Mammary epithelial cell (primary cell): ENCODE measurements at regions not wholly inside any gene's neighbourhood (a gene's known extent, or its start where the extent isn't known, plus 50 kb on each side); places are given as distances from the start of the nearest gene placed in this dataset.

Experiments used
- CTCF ChIP-seq, 2 donors: IDR thresholded peaks in 1 of 2; conservative IDR thresholded peaks in 1 of 2; 2 replicates each; pipeline ENCODE4 v1.5.1; 2011 to 2012; ENCODE audit warnings: inconsistent platforms in 2 of 2, low read length in 2 of 2, mild to moderate bottlenecking in 2 of 2, control low read depth in 1 of 2, low read depth in 1 of 2; ENCODE audit not compliant: insufficient read depth in 1 of 2; ENCODE audit errors: extremely low read depth in 1 of 2
- EZH2 ChIP-seq: IDR thresholded peaks from 2 replicates; pipeline ENCODE4 v1.6.1; 2012; ENCODE audit warnings: low read length, inconsistent platforms, borderline replicate concordance

- TF ChIP-seq CTCF (conservative IDR thresholded peaks at IDR 0.05 in 1 of 2, IDR thresholded peaks at IDR 0.05 in 1 of 2; ENCODE audit: extremely low read depth in 1 of 2, insufficient read depth in 1 of 2, low read depth in 1 of 2, low read length in 2 of 2) = no peak
- no peak for TF ChIP-seq EZH2
These were observed 93.7 kb upstream of the RBBP8 start for GRCh38 chr18:22839340-22839821.
